ENCODE measurements at regions not wholly inside any gene's neighbourhood (a gene's known extent, or its start where the extent isn't known, plus 50 kb on each side); places are given as distances from the start of the nearest gene placed in this dataset.
A peak's percentile ranks its signal among the peaks of the same experiment; 100 is the strongest.

DNA sequence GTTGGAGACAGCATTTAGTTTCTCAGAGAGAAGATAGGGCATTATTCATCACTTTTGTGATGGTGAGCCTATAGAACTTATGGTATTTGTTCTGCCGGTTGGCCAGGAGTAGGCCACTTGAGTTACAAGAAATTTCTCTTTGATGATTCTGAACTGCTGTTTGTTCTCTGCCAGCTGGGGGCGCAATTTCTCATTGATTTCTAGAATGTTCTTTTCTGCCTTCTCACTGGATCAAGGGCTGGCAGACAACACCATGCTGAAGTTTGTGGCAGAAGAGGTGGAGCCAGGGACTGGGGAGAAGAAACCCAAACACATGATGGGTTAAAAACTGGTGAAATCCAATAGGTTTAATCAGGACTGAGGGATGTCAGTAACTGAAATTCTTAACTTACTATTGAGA lies 360.6 kb downstream of the FAM72C start:
- Histone ChIP-seq H3K14ac (ENCODE audit: insufficient read length) (no peak overlapping the region), H2BK15ac (ENCODE audit: low read length) (no peak overlapping the region), H3K4me2 (ENCODE audit: insufficient read depth in 1 of 2, low read depth in 2 of 2, low read length in 2 of 2) (no peak overlapping the region), H2BK12ac (ENCODE audit: low read depth, low read length) (no peak overlapping the region), H4K91ac (replicated peaks; ENCODE audit: insufficient read length, low read length) (no peak overlapping the region), H2BK120ac (replicated peaks; ENCODE audit: low read depth, low read length) (no peak overlapping the region), H3K4me1 (replicated peaks in 1 of 4; ENCODE audit: control insufficient read depth in 3 of 4, insufficient read depth in 4 of 4, low read length in 3 of 4) (no peaks in the 10 kb centered on the region), H2BK5ac (ENCODE audit: low read depth, low read length) (no peak overlapping the region), H3K36me3 (ENCODE audit: control insufficient read depth in 2 of 4, insufficient read depth in 4 of 4, low read length in 3 of 4) (no peaks in the 10 kb centered on the region), H3K79me2 (ENCODE audit: control insufficient read depth in 1 of 2, insufficient read depth in 2 of 2, low read length in 2 of 2) (no peaks in the 10 kb centered on the region), H3K27ac (ENCODE audit: low read depth, low read length) (no peak overlapping the region), H3K27me3 (replicated peaks in 1 of 4; ENCODE audit: control insufficient read depth in 3 of 4, extremely low read depth in 1 of 4, insufficient read depth in 3 of 4, low read length in 3 of 4) (no peaks in the 10 kb centered on the region), H2AFZ (ENCODE audit: low read length) (no peak overlapping the region), H3K18ac (ENCODE audit: extremely low read depth, low read length) (no peak overlapping the region), H4K20me1 (replicated peaks in 1 of 2; ENCODE audit: control insufficient read depth in 1 of 2, insufficient read depth in 2 of 2, low read length in 2 of 2) (no peaks in the 10 kb centered on the region), H3K56ac (replicated peaks; ENCODE audit: insufficient read length, low read depth, low read length) (no peak overlapping the region), H3K9ac (replicated peaks in 1 of 4; ENCODE audit: extremely low read depth in 1 of 4, low read depth in 3 of 4, low read length in 3 of 4) (no peak overlapping the region), H3K4me3 (ENCODE audit: extremely low read depth in 1 of 4, insufficient read depth in 2 of 4, low read depth in 3 of 4, low read length in 4 of 4) (no peak overlapping the region), H4K5ac (ENCODE audit: insufficient read length, low read depth, low read length) (no peak overlapping the region), H3K79me1 (ENCODE audit: low read depth, low read length) (no peaks in the 10 kb centered on the region), H2AK5ac (ENCODE audit: low read depth, low read length) (no peak overlapping the region), H3K23me2 (ENCODE audit: low read depth, low read length) (no peaks in the 10 kb centered on the region), H3K9me3 (ENCODE audit: insufficient read depth in 2 of 2, low read depth in 1 of 2, low read length in 1 of 2) (peaks cover 0 to 32% of the 10 kb centered on the region in 2 experiments; a peak in 2 of 4 replicates), H3K23ac (ENCODE audit: insufficient read length) (no peak overlapping the region), H3K4ac (replicated peaks; ENCODE audit: insufficient read length, low read depth, low read length) (no peak overlapping the region), H2BK20ac (ENCODE audit: low read length) (no peak overlapping the region), H4K8ac (ENCODE audit: extremely low read depth, insufficient read depth, low read length) (no peak overlapping the region)
- POLR2A ChIA-PET (ENCODE audit: partially characterized antibody) = no interaction called here
- WGBS, 2 experiments (ENCODE audit: extremely low coverage in 1 of 2, insufficient coverage in 1 of 2, insufficient read length in 1 of 2, insufficient replicate concordance in 2 of 2, low coverage in 1 of 2, low lambda C conversion rate in 2 of 2, missing lambda C conversion rate in 1 of 2) = 10% methylated on average over 1 of the region's 2 CpGs; no CpG with 5 or more reads in 1 of the 2 experiments
- FAIRE-seq (no peak), DNase-seq (ENCODE audit: low read depth in 1 of 2, low spot score in 2 of 2) (peak in 1 of 2 experiments; percentile 46)
- CTCF ChIA-PET (ENCODE audit: partially characterized antibody) = interaction anchor here (1.1 kb wide), 1 partner anchor 25 kb away, joined by 3 read pairs; no protein-coding TSS in a partner anchor
- TF ChIP-seq CHD2 (IDR thresholded peaks at IDR 0.05; ENCODE audit: low read length) (no peak), CEBPB (IDR thresholded peaks at IDR 0.05; ENCODE audit: low read depth, low read length) (no peak), EP300 (IDR thresholded peaks at IDR 0.05; ENCODE audit: borderline replicate concordance in 1 of 2, low read depth in 2 of 2, low read length in 2 of 2) (no peak), TAF1 (IDR thresholded peaks at IDR 0.05; ENCODE audit: low read depth, low read length) (no peak), BRCA1 (IDR thresholded peaks at IDR 0.05; ENCODE audit: low read depth, low read length) (no peak), NRF1 (IDR thresholded peaks at IDR 0.05; ENCODE audit: low read depth, low read length) (no peak), SIX5 (IDR thresholded peaks at IDR 0.05; ENCODE audit: low read depth, low read length) (no peak), FOSL1 (IDR thresholded peaks at IDR 0.05; ENCODE audit: insufficient read depth, low read depth, low read length) (no peak), RBBP5 (IDR thresholded peaks at IDR 0.05; ENCODE audit: borderline replicate concordance, low read depth, low read length) (no peak), RNF2 (IDR thresholded peaks at IDR 0.05; ENCODE audit: borderline replicate concordance, low read depth, low read length, missing control alignments, poor library complexity, severe bottlenecking) (no peak), SP4 (IDR thresholded peaks at IDR 0.05; ENCODE audit: low read length) (no peak), RXRA (IDR thresholded peaks at IDR 0.05; ENCODE audit: insufficient read depth, low read depth, low read length) (no peak)
- TF ChIP-seq, protein P1, sequence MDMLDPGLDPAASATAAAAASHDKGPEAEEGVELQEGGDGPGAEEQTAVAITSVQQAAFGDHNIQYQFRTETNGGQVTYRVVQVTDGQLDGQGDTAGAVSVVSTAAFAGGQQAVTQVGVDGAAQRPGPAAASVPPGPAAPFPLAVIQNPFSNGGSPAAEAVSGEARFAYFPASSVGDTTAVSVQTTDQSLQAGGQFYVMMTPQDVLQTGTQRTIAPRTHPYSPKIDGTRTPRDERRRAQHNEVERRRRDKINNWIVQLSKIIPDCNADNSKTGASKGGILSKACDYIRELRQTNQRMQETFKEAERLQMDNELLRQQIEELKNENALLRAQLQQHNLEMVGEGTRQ (IDR thresholded peaks at IDR 0.05; ENCODE audit: low read length) = no peak
- TF ChIP-seq, protein P2, sequence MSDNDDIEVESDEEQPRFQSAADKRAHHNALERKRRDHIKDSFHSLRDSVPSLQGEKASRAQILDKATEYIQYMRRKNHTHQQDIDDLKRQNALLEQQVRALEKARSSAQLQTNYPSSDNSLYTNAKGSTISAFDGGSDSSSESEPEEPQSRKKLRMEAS (IDR thresholded peaks at IDR 0.05) = no peak
